ENCODE measurements at regions not wholly inside any gene's neighbourhood (a gene's known extent, or its start where the extent isn't known, plus 50 kb on each side); places are given as distances from the start of the nearest gene placed in this dataset.

DNA sequence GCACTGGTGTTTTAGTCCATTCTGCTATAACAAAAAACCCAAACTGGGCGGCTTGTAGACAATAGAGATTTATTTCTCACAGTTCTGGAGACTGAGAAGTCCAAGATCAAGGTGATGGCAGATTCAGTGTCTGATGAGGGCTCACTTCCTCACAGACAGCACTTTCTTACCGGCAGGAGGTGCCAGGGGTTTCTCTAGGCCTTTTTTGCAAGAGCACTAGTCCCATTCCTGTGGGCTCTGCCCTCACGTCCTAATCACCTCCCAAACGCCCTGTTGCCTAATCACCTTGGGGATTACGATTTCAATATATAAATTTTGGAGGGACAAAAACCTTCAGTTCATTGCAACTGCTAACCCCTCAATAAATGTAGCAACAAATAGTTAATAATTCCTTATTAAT is 140.0 kb upstream of the SGK1 start:
- TF ChIP-seq, protein P1, sequence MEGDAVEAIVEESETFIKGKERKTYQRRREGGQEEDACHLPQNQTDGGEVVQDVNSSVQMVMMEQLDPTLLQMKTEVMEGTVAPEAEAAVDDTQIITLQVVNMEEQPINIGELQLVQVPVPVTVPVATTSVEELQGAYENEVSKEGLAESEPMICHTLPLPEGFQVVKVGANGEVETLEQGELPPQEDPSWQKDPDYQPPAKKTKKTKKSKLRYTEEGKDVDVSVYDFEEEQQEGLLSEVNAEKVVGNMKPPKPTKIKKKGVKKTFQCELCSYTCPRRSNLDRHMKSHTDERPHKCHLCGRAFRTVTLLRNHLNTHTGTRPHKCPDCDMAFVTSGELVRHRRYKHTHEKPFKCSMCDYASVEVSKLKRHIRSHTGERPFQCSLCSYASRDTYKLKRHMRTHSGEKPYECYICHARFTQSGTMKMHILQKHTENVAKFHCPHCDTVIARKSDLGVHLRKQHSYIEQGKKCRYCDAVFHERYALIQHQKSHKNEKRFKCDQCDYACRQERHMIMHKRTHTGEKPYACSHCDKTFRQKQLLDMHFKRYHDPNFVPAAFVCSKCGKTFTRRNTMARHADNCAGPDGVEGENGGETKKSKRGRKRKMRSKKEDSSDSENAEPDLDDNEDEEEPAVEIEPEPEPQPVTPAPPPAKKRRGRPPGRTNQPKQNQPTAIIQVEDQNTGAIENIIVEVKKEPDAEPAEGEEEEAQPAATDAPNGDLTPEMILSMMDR (conservative IDR thresholded peaks at IDR 0.05; ENCODE audit: low read depth, low read length) = no peak
- DNase-seq (ENCODE audit: low read depth) = no peak
- no peak overlapping the region for H3K4me3 ChIP-seq (ENCODE audit: low read length)

DNA sequence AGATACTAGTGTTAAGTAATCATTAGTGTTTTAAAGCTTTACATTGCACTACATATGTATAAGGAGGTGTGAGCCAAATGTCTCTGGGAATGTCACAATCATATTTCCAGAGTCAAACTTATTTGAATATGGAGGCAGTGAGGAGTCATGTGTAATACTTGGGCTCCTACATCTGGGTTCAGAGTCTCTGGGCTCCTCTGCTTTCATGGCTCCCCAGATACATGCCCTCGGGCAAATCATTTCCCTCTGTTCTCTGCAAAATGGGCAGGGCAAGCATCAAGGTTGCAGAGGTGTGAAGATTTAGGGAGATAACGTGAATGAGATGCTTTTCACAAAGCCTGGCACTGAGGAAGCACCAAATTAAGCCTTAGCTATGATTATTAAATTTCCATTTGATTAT is 138.3 kb upstream of the SGK1 start:
- TF ChIP-seq, protein P1 (conservative IDR thresholded peaks at IDR 0.05; ENCODE audit: low read depth, low read length) = no peak
- H3K4me3 ChIP-seq (ENCODE audit: low read length) = no peak overlapping the region
- DNase-seq (ENCODE audit: low read depth) = no peak

DNA sequence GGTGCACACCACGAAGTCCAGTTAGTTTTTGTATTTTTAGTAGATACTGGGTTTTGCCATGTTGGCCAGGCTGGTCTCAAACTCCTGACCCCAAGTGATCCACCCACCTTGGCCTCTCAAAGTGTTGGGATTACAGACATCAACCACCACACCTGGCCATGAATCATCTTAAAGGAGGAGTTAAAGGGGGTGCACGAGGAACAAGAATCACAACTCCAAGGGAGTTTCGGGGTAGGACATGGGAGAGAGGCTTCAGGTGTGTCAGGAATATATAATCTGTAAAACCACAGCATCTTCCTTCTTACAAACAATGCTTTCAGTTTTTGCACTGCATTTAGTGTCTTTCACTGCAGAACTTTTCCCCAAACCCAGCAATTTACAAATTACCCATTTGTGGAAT is 137.4 kb upstream of the SGK1 start:
- no peak for DNase-seq (ENCODE audit: low read depth)

DNA sequence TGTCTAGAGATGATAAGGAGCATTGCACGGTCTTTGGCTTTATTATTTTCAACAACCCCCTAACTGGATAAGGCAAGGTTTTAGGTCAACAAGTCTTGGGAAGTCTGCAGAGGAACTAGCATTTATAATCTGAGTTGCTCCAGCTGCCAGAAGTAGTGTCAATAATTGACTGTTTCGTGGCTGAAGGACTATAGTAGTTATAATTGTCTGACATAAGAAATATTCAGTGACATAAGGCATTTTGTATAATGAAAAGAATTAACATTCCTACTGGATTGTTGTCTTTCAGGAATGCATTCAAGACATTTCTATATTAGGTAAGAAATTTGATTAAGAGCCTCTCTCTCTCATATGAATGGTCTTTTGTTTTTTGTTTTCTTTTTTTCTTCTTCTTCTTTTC is 136.9 kb upstream of the SGK1 start:
- TF ChIP-seq, protein P1 (conservative IDR thresholded peaks at IDR 0.05; ENCODE audit: low read depth, low read length) = no peak
- H3K4me3 ChIP-seq (ENCODE audit: low read length) = no peak overlapping the region
- peak; percentile 83 for DNase-seq (ENCODE audit: low read depth)

More for the DNA sequence above, 137.4 kb upstream of the SGK1 start:
- H3K4me3 ChIP-seq (ENCODE audit: low read length) = no peak overlapping the region
- TF ChIP-seq, protein P1 (conservative IDR thresholded peaks at IDR 0.05; ENCODE audit: low read depth, low read length) = no peak

DNA sequence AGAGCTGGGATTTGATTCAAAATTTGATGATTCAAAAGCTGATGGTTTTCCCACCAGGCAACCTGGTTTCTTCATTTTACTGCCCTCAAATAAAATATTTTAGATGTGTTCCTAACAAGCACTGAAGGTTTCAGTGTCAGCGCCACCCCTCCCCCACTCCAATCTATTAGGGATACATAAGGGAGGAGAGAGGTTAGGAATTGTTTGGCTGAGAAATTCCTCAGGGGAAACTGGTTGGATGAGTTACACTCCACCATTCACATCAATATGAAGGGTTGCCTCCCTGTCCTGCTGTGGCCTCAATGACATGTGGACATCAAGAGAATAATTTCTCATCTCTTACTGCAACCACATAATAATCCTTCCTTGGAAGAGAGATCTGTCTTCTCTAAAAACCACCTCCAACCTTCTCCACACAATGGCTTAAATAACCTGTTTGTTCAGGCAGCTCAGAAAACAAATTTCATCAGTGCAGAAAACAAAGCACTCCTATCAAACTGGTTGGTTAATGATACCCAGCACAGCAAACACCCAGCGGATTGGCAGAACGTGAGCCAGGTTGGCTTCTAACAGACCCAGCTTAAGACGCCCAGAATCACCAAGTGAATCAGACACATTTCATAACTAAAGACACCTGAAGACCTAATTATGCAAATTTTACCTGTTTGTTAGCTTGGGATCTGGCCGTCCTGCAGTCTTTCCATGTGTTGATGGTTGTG is 136.0 kb upstream of the SGK1 start:
- TF ChIP-seq, protein P1 (conservative IDR thresholded peaks at IDR 0.05; ENCODE audit: low read depth, low read length) = no peak
- DNase-seq (ENCODE audit: low read depth) = no peak
- H3K4me3 ChIP-seq (ENCODE audit: low read length) = no peak overlapping the region

DNA sequence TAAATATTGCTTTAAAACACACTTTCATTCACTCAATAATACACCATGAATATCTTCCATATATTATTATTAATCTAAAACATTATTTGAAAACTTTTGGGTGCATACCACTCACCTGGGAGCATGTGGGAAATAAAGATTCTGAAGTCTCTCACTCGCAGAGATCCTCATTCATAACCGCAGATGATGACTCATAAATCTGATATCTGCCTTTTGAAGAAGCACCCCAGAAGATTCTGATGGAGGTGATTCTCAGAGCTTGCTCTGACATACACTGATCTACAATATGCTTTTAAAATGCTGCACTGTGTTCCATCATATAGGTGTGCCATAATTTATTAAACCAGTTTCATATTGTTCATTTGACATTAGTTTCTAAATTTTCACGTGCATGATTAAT is 135.0 kb upstream of the SGK1 start:
- TF ChIP-seq, protein P1 (conservative IDR thresholded peaks at IDR 0.05; ENCODE audit: low read depth, low read length) = no peak
- no peak for DNase-seq (ENCODE audit: low read depth)
- no peak overlapping the region for H3K4me3 ChIP-seq (ENCODE audit: low read length)

DNA sequence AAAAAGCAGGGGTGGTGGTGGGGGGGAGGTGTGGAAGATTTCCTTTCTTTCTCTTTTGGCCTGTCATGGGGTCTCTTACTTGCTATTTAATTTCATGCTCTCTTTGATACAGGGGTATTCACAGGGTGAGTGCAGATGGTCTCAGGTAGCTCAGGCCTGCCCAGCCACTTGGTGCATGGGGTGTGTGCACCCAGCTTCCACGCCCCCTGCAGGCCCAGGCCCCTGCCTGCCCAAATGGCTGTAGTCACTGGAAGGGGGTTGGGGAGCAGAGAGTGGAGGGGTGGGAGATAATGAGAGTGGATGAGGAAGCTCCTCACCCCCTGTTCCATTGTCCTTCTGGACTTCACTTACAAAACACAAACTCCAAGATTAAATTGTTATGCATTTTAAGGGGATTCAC is 133.6 kb upstream of the SGK1 start:
- DNase-seq (ENCODE audit: low read depth) = no peak
- no peak overlapping the region for H3K4me3 ChIP-seq (ENCODE audit: low read length)
- TF ChIP-seq, protein P1 (conservative IDR thresholded peaks at IDR 0.05; ENCODE audit: low read depth, low read length) = no peak

All from retinal pigment epithelial cell (primary cell).